T-cell (primary cell): ENCODE measurements at regions not wholly inside any gene's neighbourhood (a gene's known extent, or its start where the extent isn't known, plus 50 kb on each side); places are given as distances from the start of the nearest gene placed in this dataset.
"Not testable (repeated sequence)": the region's sequence is repeated elsewhere in the genome, so short reads cannot be mapped to it uniquely, and the experiment has no call there.

Experiments
- ATAC-seq, 4 experiments: fragments of 200-7000 bp in 3 of 4; fragments of 150-1000 bp in 1 of 4; cut with Tn5 transposase; replicated peaks in 1 of 4; 1 replicate in 3 of 4; 2 replicates in 1 of 4; pipeline ENCODE4 v1.10.0; 2021; ENCODE audit warnings: moderate library complexity in 3 of 4, mild to moderate bottlenecking in 2 of 4, moderate number of reproducible peaks in 1 of 4
- CTCF ChIA-PET, 2 donors: fragments of 300-600 bp; sonication (Branson Sonifier 250); formaldehyde crosslinking; loops; one replicate each; lab custom pipeline; 2022; ENCODE audit warnings: antibody characterized with exemption in 2 of 2; lab: Charles Lee
- POLR2A ChIA-PET, 2 donors: fragments of 300-600 bp; sonication (Branson Sonifier 250); formaldehyde crosslinking; loops; one replicate each; lab custom pipeline; 2022; ENCODE audit warnings: antibody characterized with exemption in 2 of 2; lab: Charles Lee
- DNase-seq, 35 experiments: peaks; one replicate each; pipeline versions ENCODE4 v3.0.0 to v3.0.0-alpha.2; 2013 to 2023
- H3K27ac ChIP-seq: one replicate; pipeline ENCODE4 v1.5.1; 2013; ENCODE audit warnings: low read length
- H3K27me3 ChIP-seq, 2 experiments: replicated peaks in 1 of 2; 1 replicate in 1 of 2; 2 replicates in 1 of 2; pipeline versions ENCODE4 v1.6.1 to v1.7.0; 2013; ENCODE audit warnings: low read length in 1 of 2, mixed read lengths in 1 of 2; ENCODE audit not compliant: control insufficient read depth in 2 of 2, insufficient read depth in 2 of 2; ENCODE audit errors: extremely low read depth in 1 of 2
- H3K36me3 ChIP-seq, 2 donors: 1 replicate in 1 of 2; 2 replicates in 1 of 2; pipeline versions ENCODE4 v1.6.1 to v1.7.0; 2013; ENCODE audit warnings: low read length in 1 of 2; ENCODE audit not compliant: control insufficient read depth in 2 of 2, insufficient read depth in 1 of 2; ENCODE audit errors: extremely low read depth in 1 of 2
- H3K4me1 ChIP-seq, 2 experiments: 1 replicate in 1 of 2; 2 replicates in 1 of 2; pipeline versions ENCODE4 v1.6.1 to v1.7.0; 2013; ENCODE audit warnings: low read length in 2 of 2, mixed read lengths in 1 of 2; ENCODE audit not compliant: insufficient read depth in 2 of 2, control insufficient read depth in 1 of 2; ENCODE audit errors: extremely low read depth in 1 of 2
- H3K4me3 ChIP-seq, 2 donors: 1 replicate in 1 of 2; 2 replicates in 1 of 2; pipeline versions ENCODE4 v1.5.1 to v1.7.0; 2013; ENCODE audit warnings: mild to moderate bottlenecking in 2 of 2, low read length in 1 of 2, moderate library complexity in 1 of 2; ENCODE audit not compliant: control insufficient read depth in 1 of 2; ENCODE audit errors: extremely low read depth in 1 of 2
- H3K9me3 ChIP-seq: 2 replicates; pipeline ENCODE4 v1.7.0; 2013
- H3K27ac Mint-ChIP-seq, 2 donors: one replicate each; pipeline ENCODE4 v1.8.0; 2020 to 2021; ENCODE audit warnings: mild to moderate bottlenecking in 2 of 2, mixed read lengths in 2 of 2
- H3K27me3 Mint-ChIP-seq, 2 donors: one replicate each; pipeline ENCODE4 v1.8.0; 2021 to 2022; ENCODE audit warnings: mixed read lengths in 2 of 2
- H3K36me3 Mint-ChIP-seq: one replicate; pipeline ENCODE4 v1.8.0; 2021; ENCODE audit warnings: mixed read lengths
- H3K4me1 Mint-ChIP-seq, 3 donors: one replicate each; pipeline ENCODE4 v1.8.0; 2020 to 2022; ENCODE audit warnings: mixed read lengths in 3 of 3, mild to moderate bottlenecking in 1 of 3
- H3K4me3 Mint-ChIP-seq, 3 donors: one replicate each; pipeline ENCODE4 v1.8.0; 2020 to 2022; ENCODE audit warnings: mild to moderate bottlenecking in 3 of 3, mixed read lengths in 3 of 3, moderate library complexity in 3 of 3
- H3K9me3 Mint-ChIP-seq, 3 donors: one replicate each; pipeline ENCODE4 v1.8.0; 2020 to 2022; ENCODE audit warnings: mixed read lengths in 3 of 3
- WGBS: methylation state at CpG from one replicate; pipeline ENCODE4 v1.1.5; 2013; ENCODE audit warnings: missing lambda C conversion rate; ENCODE audit not compliant: insufficient coverage; 5-methylcytosine and 5-hydroxymethylcytosine counted together

GRCh38 chr17:20852239-20852989 lies 190.4 kb downstream of the USP22 start:
- Histone ChIP-seq H3K9me3 (no peaks in the 10 kb centered on the region), H3K36me3 (no peaks in the 10 kb centered on the region), H3K4me3 (peak overlapping the region in 1 of 2 donors; percentile 54), H3K4me1 (peaks cover 0 to 7% of the 10 kb centered on the region in 2 experiments), H3K27me3 (peaks cover 9 to 17% of the 10 kb centered on the region in 2 experiments), H3K27ac (no peak overlapping the region)
- POLR2A ChIA-PET: interaction anchor here in 1 of 2 donors (0.6 kb wide), 2 partner anchors 16 to 30 kb away, joined by 3 to 4 read pairs; no protein-coding TSS in a partner anchor
- no peak overlapping the region for H3K27ac Mint-ChIP-seq
- CTCF ChIA-PET: interaction anchor here (0.6 kb wide), 3 partner anchors 9 to 307 kb away, joined by 4 to 5 read pairs (median 4); no protein-coding TSS in a partner anchor
- ATAC-seq (peak in 3 of 4 experiments; percentile 37 to 66 (median 65)), DNase-seq (peak in 2 of 35 experiments; percentile 20 to 24)
- peak overlapping the region in 2 of 3 donors; percentile 59 to 67 for H3K4me3 Mint-ChIP-seq
- 4% methylated on average over 29 of the region's 36 CpGs for WGBS
- H3K9me3 Mint-ChIP-seq: no peaks in the 10 kb centered on the region
- peaks cover 13 to 20% (median 17%) of the 10 kb centered on the region in 3 donors for H3K4me1 Mint-ChIP-seq
- H3K36me3 Mint-ChIP-seq: no peaks in the 10 kb centered on the region
- peaks cover 30 to 37% of the 10 kb centered on the region in 2 donors for H3K27me3 Mint-ChIP-seq

- H3K36me3 ChIP-seq: no peaks in the 10 kb centered on the region
- Mint-ChIP-seq H3K36me3 (no peaks in the 10 kb centered on the region), H3K9me3 (no peaks in the 10 kb centered on the region), H3K4me1 (peaks cover 13 to 20% (median 17%) of the 10 kb centered on the region in 3 donors), H3K4me3 (peak overlapping the region in 2 of 3 donors; percentile 59 to 67), H3K27ac (no peak overlapping the region), H3K27me3 (peaks cover 30 to 36% of the 10 kb centered on the region in 2 donors)
- POLR2A ChIA-PET: interaction anchor here in 1 of 2 donors (0.6 kb wide), 1 partner anchor 30 kb away, joined by 3 read pairs; no protein-coding TSS in a partner anchor
- 45% methylated on average over 3 of the region's 6 CpGs for WGBS
- no peak overlapping the region for H3K27ac ChIP-seq
- DNase-seq (no peak), ATAC-seq (no peak)
- H3K9me3 ChIP-seq: no peaks in the 10 kb centered on the region
- CTCF ChIA-PET: no interaction called here
- no peak overlapping the region for H3K4me3 ChIP-seq
- peaks cover 0 to 7% of the 10 kb centered on the region in 2 experiments for H3K4me1 ChIP-seq
- peaks cover 7 to 17% of the 10 kb centered on the region in 2 experiments for H3K27me3 ChIP-seq
Measured at GRCh38 chr17:20852990-20853370, 189.8 kb downstream of the USP22 start.

GRCh38 chr17:20855910-20856470 lies 186.8 kb downstream of the USP22 start:
- H3K4me3 ChIP-seq, H3K4me1 ChIP-seq, H3K9me3 Mint-ChIP-seq, H3K4me3 Mint-ChIP-seq, ATAC-seq, H3K27ac Mint-ChIP-seq, POLR2A ChIA-PET, H3K27ac ChIP-seq, H3K9me3 ChIP-seq, H3K36me3 ChIP-seq, H3K36me3 Mint-ChIP-seq, DNase-seq: not testable (repeated sequence)
- Mint-ChIP-seq H3K27me3 (peaks cover 22 to 30% of the 10 kb centered on the region in 2 donors), H3K4me1 (peaks cover 13 to 20% (median 17%) of the 10 kb centered on the region in 3 donors)
- no CpG with 5 or more reads among the region's 2 CpGs for WGBS
- peaks cover 5 to 17% of the 10 kb centered on the region in 2 experiments for H3K27me3 ChIP-seq
- CTCF ChIA-PET: interaction anchor here in 1 of 2 donors (1.4 kb wide), 1 partner anchor 12 kb away, joined by 3 read pairs; no protein-coding TSS in a partner anchor

- H3K4me1 ChIP-seq, H3K27ac Mint-ChIP-seq, POLR2A ChIA-PET, H3K9me3 Mint-ChIP-seq, H3K4me1 Mint-ChIP-seq, H3K4me3 ChIP-seq, CTCF ChIA-PET, H3K36me3 Mint-ChIP-seq, H3K4me3 Mint-ChIP-seq, DNase-seq, H3K9me3 ChIP-seq, H3K36me3 ChIP-seq, H3K27ac ChIP-seq, ATAC-seq: not testable (repeated sequence)
- peaks cover 0 to 16% of the 10 kb centered on the region in 2 experiments for H3K27me3 ChIP-seq
- WGBS: 76% methylated on average over 14 of the region's 17 CpGs
- H3K27me3 Mint-ChIP-seq: peaks cover 15% of the 10 kb centered on the region in 2 donors
Measured at GRCh38 chr17:20866444-20867209, 176.2 kb downstream of the USP22 start.

GRCh38 chr17:20867436-20867937 lies 175.3 kb downstream of the USP22 start:
- 69% methylated on average over 6 of the region's 6 CpGs for WGBS
- H3K4me1 ChIP-seq, H3K36me3 ChIP-seq, H3K36me3 Mint-ChIP-seq, H3K9me3 Mint-ChIP-seq, ATAC-seq, H3K4me3 ChIP-seq, CTCF ChIA-PET, H3K4me3 Mint-ChIP-seq, H3K9me3 ChIP-seq, H3K27ac ChIP-seq, H3K27ac Mint-ChIP-seq, H3K4me1 Mint-ChIP-seq, DNase-seq: not testable (repeated sequence)
- POLR2A ChIA-PET: interaction anchor here in 1 of 2 donors (0.6 kb wide), 1 partner anchor 15 kb away, joined by 4 read pairs; no protein-coding TSS in a partner anchor
- H3K27me3 Mint-ChIP-seq: peaks cover 10 to 13% of the 10 kb centered on the region in 2 donors
- peaks cover 0 to 16% of the 10 kb centered on the region in 2 experiments for H3K27me3 ChIP-seq
